ENCODE measurements at regions not wholly inside any gene's neighbourhood (a gene's known extent, or its start where the extent isn't known, plus 50 kb on each side); places are given as distances from the start of the nearest gene placed in this dataset.

DNA sequence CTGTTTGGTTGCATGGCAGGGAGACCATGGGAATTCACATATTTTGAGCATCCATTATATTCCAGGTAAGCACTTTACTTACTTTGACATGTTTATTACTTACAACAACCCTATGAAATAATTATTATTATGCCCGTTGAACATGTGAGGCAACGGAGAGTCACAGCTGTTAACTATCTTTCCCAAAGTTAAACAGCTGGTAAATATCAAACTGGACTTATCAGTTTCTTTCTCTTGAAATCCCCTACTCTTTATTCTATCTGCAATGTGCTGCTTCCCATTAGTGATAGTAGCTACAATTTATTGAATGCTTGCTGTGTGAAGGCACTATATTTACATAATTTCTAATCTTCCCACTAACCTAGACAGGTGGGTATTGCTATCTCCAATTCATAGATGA, 847.7 kb upstream of the MAP3K7 start:
- no peak for DNase-seq

DNA sequence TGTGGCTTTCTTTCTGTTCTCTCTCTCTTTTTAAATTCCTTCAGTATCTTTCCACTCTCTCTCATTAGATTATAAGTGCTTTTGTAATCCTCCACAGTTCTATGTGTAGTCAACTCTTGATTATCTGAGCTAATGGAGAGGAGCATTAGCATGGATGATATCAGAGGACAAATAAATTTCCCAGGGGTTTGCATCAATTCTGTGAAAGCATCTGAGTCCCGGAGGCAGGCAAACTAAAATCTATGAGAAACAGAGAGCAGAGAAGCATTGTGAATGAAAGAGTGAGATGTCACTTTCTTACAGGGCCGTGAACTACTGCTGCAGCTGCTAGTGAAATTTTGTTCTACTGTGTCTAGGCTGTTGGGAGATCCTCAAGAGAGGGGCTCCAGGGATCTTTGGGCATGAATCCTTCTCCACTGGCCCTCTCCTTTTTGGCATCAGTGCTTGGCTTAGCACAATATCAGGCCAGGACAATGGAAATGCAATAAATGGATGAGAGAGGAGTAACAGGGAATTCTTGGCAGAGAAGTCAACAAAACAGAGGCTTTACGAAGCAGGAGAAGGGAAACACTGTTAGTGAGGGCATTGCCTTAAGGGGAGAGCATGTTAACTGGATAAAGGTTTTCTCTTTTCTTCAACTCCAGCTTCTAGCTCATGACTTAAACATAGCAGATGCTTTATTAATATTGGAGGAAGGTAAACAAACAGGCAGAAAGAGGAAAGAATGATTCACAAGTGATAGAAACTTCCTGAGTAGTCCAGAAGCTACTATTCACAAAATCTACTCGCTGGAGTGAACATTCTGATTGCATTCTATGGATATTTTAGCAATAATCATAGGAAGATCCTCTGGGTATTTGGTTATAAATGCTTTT, 847.0 kb upstream of the MAP3K7 start:
- DNase-seq: no peak

GRCh38 chr6:91428953-91429560, 842.2 kb upstream of the MAP3K7 start:
- DNase-seq: no peak

- DNase-seq: no peak
These were observed 841.4 kb upstream of the MAP3K7 start for GRCh38 chr6:91428296-91428695.

DNA sequence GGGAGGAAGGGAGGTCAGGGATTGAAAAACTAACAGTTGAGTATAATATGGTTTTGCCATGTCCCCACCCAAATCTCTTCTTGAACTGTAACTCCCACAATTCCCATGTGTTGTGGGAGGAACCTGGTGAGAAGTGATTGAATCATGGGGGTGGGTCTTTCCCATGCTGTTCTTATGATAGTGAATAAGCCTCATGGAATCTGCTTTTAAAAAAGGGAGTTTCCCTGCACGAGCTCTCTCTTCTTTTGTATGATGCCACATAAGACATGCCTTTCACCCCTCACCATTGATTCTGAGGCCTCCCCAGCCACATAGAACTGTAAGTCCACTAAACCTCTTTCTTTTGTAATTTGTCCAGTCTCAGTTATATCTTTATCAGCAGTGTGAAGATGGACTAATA, 833.4 kb upstream of the MAP3K7 start:
- no peak for DNase-seq

- DNase-seq: no peak
These were observed 828.2 kb upstream of the MAP3K7 start for GRCh38 chr6:91415031-91415605.

DNA sequence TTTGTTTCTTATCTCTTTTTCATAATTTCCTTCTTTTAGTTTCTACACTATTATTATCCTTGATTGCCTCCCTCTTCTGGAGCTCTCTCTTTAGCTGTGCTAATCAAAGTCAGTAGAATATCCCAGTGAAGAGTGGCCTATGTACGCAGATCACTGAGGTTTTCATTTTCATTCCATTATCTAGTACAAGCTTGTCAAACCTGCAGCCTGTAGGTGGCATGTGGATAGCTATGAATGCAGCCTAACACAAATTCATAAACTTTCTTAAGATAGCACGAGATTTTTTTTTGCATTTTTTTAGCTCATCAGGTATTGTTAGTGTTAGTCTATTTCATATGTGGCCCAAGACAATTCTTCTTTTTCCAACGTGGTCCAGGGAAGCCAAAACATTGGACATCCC, 825.7 kb upstream of the MAP3K7 start:
- no peak for DNase-seq

DNA sequence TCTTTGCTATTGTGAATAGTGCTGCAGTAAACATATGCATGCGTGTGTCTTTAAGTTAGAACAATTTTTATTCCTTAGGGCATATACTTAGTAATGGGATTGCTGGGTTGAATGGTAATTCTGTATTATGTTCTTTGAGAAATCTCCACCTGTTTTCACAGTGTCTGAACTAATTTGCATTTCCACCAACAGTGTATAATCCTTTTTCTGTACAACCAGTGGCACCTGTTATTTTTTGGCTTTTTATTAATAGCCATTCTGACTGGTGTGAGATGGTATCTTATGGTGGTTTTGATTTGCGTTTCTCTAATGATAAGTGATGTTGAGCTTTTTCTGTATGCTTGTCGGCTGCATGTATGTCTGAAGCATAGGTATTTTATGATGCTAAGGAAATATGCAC, 820.8 kb upstream of the MAP3K7 start:
- DNase-seq: no peak

DNA sequence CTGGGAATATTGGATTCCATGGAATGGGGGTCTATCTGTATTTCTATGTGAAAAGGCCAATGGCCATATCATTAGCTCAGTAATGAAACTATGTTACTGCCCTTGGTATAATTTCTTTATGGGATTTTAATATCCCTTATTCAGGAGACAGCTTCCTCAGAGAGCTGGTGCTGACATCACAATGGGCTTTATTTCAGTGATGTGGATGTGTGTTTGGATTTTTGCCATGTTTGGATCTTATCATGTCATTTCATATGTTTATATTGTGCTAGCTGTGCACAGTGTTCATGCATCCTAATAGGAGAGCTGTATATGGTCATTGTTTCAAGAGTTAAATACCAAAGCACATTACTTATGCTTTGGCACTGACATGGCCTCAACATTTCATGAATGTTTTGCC, 806.1 kb upstream of the MAP3K7 start:
- no peak for DNase-seq

DNA sequence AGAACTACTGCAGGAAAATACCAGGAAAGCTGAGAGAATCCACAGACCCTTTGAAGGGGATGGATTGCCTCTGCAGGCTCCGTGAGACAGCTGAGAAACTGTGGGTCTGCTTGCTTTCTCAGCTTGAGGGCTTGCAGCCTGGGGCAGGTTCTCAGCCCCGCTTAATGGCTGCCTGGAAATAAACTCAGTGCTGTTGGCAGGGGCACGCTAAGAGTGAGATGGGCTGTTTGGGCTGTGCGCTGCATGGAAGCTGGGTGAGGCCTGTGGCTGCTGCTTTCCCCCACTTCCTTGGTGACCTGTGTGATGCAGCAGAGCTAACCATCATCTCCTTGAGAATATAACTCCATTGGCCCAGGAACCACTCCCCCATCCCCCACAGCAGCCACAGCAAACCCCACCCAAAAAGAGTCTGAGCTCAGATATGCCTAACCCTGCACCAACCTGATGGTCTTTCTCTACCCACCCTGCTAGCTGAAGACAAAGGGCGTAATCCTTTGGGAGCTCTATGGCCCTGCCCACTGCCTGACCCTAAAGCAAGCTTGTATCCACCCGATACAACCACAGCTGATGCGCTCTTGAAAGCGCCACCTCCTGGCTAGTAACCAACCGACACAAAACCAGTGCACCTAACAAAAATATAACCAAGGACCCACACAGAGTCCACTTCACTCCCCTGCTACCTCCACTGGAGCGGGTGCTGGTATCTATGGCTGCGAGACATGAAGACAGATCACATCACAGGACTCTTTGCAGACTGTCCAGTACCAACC, 800.6 kb upstream of the MAP3K7 start:
- no peak for DNase-seq

DNA sequence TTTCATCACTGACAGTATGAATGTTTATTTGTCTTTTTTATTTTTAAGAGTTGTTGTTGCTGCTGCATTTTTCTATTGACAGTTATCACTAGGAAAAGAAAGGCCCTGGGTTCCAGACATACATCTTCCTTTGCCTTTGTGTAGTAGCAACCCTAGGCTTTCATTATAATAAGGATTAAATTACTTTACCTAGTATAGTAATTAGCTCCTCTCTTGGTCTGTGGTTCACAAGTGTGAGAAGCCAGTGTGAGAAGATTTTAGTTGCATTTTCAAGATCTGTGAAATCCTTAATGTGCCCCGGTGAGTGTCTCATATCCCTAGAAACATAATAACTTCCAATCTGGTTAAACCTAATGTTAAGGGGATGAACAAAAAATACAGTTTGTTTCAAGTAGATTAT, 799.3 kb upstream of the MAP3K7 start:
- DNase-seq: no peak

DNA sequence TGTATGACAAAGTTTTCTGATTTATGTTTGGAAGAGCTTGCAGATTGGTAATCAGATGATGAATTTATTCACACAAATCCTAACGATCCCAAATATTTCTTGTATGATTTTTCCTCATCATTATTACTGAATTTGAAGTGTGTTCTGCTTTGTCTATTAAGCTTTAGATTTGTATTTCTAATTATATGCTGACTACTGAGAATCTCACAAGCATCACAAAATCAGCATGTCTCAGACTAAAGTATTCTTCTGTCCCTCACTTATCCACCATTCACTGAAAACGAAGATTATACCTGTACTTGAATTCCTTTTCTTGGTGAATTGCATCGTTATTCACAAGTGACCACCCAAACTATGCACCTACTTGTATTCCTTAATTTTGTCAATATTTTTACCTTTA, 796.3 kb upstream of the MAP3K7 start:
- DNase-seq: no peak

- no peak for DNase-seq
These were observed 789.8 kb upstream of the MAP3K7 start for GRCh38 chr6:91376686-91377085.

GRCh38 chr6:91366781-91367180, 779.9 kb upstream of the MAP3K7 start:
- no peak for DNase-seq

DNA sequence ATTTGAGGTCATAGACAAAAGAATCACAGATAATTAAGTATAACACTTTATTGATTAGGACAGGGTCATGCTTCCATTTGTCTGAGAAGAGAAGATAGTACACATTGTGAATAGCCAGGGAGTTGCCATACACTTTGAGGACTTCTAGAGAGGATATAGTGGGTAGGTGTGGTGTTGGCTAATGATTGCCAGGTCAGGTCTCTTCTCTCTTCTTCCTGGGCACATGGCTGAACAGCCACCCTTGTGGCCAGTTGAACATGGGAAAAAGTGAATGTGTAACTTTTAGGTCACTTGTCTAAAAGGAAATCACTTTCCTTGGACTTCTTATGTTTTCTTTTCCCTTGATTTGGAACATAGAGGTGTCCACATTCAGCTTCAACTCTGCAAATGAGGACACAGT, 772.1 kb upstream of the MAP3K7 start:
- no peak for DNase-seq

- no peak for DNase-seq
These were observed 766.0 kb upstream of the MAP3K7 start for GRCh38 chr6:91352878-91353277.

DNA sequence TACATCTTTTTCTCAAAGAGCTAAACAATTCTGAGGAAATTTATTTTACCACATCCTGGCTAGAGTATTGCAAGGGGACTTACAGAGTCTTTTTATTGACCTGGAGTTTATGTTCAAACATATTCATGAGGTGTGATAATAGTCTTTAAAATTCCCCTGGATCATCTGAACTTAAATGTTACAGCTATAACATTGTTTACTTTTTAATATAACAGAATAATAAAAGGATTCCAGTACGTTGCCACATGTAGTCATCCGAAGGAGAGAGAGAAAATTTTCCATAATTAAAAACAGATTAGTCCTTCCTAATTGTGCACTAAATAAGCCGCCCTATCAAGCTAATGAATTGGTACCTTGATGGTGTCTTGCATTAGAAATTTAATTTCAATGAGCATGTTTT, 765.4 kb upstream of the MAP3K7 start:
- DNase-seq: no peak

DNA sequence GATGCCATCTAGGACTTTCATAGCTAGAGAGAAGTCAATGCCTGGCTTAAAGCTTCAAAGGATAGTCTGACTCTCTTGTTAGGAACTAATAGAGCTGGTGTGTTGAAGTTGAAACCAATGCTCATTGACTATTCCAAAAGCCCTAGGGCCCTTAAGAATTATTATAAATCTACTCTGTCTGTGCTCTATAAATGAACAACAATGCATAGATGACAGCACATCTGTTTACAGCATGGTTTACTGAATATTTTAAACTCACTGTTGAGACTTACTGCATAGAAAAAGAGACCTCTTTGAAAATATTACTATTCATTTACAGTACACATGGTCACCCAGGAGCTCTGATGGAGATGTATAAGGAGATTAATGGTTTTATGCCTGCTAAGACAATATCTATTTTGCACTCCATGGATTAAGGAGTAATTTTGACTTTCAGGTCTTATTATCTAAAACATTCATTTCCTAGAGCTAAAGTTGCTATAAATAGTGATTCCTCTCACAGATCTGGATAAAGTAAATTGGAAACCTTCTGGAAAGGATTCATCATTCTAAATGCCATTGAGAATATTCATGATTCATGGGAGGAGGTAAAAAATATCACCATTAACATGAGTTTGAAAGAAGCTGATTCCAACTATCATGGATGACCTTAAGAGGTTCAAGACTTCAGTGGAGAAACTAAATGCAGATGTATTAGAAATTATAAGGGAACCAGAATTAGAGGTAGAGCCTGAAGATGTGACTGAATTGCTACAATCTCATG, 763.5 kb upstream of the MAP3K7 start:
- no peak for DNase-seq

DNA sequence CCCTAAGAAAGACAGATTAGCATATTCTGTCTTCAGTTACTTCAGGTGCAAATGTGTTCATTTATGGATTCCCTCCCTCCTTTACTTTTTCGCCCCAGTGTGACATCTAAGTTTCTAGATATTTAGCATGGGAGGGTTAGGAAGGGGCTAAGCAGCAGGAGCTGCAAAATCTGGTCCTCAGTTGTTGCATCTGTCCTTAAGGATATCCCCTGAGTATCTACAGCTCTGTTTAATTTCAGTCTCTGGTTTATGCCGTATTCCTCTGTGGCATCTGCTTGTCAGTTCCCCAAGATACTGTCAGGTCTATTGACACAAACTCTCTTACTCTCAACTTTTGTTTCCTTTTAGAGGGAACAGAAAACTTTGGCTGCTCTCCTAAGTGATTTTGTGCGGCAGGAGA, 754.6 kb upstream of the MAP3K7 start:
- no peak for DNase-seq

DNA sequence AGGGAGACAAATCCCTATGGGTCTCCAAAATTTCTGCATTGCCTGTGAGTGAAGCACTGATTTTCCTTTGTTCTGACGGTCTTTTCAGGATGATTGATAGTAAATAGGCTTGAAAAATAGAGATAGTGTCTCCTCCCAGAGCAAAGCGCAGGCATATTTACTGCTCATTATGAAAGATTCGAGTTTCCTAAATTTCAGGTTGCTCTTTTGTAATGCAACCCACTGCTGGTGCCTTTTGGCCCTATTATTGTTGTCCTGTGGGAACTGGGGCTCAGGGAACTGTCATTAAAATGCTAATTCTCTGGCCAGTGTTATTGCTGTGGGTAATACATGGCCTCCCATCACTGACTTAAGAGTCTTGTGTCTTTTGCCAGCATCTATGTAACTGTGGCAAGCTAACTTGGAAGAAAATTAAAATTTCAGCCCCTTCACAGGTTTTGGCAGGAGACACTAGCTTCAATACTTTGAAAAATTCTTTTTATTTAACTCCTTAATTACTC, 754.1 kb upstream of the MAP3K7 start:
- DNase-seq: no peak

DNA sequence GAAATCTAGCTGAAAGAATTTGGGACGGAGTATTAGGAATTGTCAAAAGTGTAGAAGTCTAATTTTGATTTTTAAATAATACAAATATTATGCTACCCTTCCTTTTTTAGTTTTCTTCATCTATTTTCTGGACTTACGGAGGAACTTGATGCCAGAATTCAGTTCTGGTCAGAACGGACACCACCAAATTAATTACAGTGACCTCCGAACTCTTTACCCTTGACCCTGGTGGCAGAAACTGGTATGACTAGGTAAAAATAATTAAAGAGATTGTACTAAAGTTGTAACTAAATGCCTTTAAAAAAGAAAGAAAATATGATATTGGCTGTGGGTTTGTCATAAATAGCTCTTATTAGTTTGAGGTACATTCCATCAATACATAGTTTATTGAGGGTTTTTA, 751.1 kb upstream of the MAP3K7 start:
- no peak for DNase-seq

DNA sequence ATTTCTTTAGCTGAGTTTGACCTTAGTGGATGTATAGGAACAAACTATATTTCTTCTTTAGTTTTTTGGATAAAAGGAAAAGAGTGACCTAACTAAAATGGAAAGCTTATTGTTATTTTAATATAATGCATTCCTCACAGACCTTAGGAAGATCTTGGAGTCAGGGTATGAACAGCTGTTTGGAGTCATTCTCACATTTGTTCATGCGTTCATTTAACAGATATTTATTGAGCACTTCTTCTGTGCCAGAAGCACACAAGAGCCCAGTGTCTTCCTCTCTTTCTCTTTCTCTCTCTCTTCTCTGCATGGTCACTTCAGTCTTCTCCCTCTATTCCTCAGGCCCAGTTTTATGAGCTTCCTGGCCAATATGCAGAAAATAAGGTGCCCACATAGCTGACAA, 744.0 kb upstream of the MAP3K7 start:
- DNase-seq: no peak

DNA sequence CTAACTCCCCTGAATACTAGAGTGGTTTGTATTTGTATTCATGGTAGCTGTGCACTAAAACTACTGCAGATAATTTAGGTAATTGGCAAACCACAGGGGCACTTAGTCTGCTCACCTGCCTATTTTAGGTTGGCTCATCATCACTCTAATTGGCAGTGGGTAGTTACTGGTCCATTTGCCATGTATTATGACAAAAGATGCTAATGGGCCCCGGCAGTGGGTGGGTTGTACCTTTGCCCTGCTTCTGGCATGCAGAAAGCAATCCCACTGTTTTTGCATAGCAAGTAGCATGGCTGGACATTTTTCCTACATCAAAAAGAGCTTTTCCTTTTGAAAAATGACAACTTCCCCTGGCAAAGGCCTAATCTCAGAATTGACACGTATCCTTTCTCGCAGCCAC, 741.4 kb upstream of the MAP3K7 start:
- no peak for DNase-seq
